HG03439 (cell line): ENCODE measurements at regions not wholly inside any gene's neighbourhood (a gene's known extent, or its start where the extent isn't known, plus 50 kb on each side); places are given as distances from the start of the nearest gene placed in this dataset.

Source experiments
- ATAC-seq: cut with Tn5 transposase; IDR thresholded peaks from one replicate; pipeline ENCODE4 v1.9.1; 2021; ENCODE audit warnings: mild to moderate bottlenecking, moderate library complexity; ENCODE audit not compliant: unreplicated experiment

- ATAC-seq: no peak
These were observed 492.5 kb upstream of the TGFBR2 start for GRCh38 chr3:30113906-30114305.

- ATAC-seq: no peak
These were observed 491.5 kb upstream of the TGFBR2 start for GRCh38 chr3:30114918-30115317.

GRCh38 chr3:30122359-30122758, 484.0 kb upstream of the TGFBR2 start:
- ATAC-seq: no peak

DNA sequence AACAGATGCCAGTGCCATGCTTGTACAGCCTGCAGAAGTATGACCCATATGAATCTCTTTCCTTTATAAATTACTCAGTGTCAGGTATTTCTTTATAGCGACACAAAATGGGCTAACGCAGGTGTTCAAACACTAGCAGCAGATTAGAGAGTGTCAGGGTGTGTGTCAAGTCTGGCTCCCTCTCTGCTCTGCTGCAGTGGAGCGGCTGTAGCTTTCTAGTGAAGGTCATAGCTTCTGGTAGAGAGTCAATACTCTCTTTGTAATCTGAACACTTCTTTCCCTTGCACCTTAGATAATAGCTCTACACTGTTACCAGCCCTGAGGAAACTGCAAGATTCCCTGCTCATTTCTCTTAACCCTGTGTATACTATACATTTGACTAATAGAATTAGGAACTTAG, 483.2 kb upstream of the TGFBR2 start:
- no peak for ATAC-seq

- no peak for ATAC-seq
These were observed 482.6 kb upstream of the TGFBR2 start for GRCh38 chr3:30123755-30124154.

GRCh38 chr3:30124435-30125370, 481.7 kb upstream of the TGFBR2 start:
- ATAC-seq: no peak

DNA sequence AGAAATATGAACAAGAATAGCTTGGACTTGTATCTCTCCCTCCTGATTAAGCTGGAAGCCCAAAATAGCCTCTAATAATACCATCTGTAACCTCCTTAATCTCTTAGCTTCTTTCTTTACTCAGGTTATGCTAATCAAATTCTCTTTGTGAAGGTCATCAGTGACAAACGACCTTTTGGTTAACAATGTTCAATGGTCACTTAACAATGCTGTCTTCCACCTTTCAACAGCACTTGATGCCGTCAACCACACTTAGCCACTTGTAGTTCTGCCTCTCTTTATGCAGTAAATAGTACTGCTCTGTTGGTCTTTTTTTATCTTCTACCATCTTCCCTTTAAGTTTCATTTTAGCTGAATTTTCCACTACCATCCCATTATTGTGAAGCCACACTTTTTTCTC, 476.6 kb upstream of the TGFBR2 start:
- ATAC-seq: no peak

DNA sequence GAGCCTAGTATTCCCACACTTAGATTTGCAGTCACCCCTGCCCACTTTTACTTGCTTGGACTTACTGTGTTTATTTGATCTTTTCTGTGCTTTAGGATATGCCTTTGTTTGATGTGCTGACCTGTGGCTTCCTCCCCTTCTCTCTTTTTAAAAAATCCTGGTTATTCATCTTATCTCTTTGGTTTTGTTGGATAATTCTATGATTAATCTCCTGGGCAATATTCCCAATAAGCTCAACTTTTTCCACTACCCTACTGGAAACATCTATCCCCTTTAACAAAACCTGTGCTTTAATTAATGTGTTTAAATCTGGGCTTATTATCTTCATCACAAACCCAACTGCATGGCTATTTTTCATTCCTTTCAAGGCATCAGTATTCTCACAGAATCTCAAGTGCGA, 476.0 kb upstream of the TGFBR2 start:
- no peak for ATAC-seq

DNA sequence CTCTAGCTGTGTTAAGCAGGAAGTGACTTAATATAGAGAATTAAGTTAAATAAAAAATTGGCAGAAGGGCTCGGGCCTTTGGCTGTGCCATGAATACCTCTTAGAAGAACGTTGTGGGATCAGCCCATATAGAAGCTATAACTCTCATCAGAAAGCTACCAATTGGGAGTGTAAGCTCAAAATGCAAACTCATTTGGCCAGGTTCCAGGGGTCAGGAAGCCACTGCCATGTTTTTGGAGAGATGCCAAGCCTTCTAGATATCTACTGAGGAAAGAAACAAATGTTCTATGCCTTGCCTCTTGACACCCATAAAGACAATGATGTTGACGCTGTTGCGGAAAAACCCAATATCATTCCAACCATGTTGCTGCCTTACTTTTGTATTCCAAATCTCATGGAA, 475.2 kb upstream of the TGFBR2 start:
- ATAC-seq: no peak

GRCh38 chr3:30135190-30135589, 471.2 kb upstream of the TGFBR2 start:
- no peak for ATAC-seq

DNA sequence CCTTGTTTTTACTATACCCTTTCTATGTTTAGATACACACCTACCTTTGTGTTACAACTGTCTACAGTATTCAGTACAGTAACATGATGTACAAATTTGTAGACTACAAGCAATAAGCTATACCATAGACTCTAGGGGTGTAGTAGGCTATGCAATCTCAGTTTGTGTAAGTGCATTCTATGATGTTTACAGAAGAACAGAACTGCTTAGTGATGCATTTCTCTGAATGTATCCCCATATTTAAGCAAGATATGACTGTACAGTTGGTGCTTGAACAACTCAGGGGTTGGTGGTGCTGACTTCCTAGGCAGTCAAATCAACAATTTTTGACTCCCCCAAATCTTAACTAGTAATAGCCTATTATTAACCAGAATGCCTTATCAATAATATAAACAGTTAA, 467.1 kb upstream of the TGFBR2 start:
- no peak for ATAC-seq

GRCh38 chr3:30140356-30141075, 465.9 kb upstream of the TGFBR2 start:
- ATAC-seq: no peak

DNA sequence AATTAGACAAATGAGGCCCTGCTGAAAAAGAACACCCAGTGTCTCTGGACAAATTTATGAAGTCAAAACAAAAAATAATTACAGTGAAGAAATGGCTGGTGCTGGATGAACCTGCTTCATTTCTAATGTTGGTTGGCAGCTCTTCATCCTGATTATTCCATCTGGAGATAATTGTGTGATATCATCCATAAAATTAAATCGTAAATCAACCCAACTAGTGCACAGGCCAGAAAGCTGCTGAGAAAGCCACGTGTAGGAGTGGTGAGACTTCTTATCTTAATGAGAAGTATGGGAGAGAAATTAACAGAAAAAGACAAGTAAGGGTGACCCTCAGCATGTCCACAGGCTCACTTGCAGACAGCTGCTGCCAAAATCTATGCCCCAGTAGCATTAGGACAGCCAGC, 465.2 kb upstream of the TGFBR2 start:
- ATAC-seq: no peak

- ATAC-seq: no peak
These were observed 464.5 kb upstream of the TGFBR2 start for GRCh38 chr3:30141927-30142326.

DNA sequence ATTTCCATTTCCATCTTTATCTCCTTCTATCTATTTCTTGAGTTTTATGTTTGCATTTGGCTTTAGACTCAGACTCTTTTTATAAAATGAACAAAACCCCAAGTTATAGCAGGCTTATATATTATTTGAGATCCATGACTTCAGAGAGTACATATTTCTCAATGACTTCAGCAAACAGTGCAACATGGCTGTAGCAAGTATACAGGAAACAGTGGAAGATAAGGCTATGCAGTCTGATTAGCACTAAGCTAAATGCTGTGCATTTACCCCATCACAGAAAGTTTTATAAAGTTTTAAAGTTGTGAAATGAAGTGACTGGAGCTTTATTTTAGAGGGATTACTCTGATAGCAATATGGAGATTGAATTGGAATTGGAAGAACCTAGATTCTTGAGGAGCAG, 463.5 kb upstream of the TGFBR2 start:
- ATAC-seq: no peak

DNA sequence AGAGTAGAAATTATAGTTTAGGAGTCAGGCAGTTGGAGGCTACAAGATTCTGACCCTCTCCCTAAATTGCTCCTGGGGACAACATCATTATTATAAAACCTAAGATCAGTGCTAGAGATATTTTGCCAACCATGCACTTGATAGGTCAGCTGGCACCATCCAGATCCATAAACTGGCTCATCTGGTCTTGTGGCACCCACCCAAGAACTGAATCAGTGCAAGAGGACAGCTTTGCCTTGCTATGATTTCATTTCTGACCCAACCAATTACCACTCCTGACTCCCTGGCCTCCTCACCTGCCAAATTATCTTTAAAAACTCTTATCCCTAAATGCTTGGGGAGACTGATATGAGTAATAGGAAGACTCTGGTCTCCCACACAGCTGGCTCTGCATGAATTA, 461.1 kb upstream of the TGFBR2 start:
- no peak for ATAC-seq

- no peak for ATAC-seq
These were observed 459.4 kb upstream of the TGFBR2 start for GRCh38 chr3:30146978-30147377.

GRCh38 chr3:30154853-30155252, 451.5 kb upstream of the TGFBR2 start:
- no peak for ATAC-seq

DNA sequence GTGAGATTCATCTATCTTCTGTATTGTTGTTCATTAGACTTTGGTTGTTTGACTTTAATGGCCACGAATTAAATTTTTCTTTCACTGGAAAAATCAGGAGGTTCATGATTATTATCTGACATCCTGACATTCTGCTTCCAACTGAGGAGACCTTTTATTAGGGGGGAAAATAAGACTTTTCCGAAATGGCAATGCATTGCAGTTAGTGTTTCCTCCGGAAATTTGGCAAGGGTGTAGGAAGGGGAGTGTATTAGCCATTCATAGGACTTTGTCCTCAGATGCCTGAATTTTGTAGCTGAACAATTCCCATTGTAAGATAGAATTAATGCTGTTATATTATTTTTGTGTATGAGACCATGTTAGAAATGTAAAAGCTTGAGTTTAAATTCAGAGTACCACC, 450.6 kb upstream of the TGFBR2 start:
- ATAC-seq: no peak

DNA sequence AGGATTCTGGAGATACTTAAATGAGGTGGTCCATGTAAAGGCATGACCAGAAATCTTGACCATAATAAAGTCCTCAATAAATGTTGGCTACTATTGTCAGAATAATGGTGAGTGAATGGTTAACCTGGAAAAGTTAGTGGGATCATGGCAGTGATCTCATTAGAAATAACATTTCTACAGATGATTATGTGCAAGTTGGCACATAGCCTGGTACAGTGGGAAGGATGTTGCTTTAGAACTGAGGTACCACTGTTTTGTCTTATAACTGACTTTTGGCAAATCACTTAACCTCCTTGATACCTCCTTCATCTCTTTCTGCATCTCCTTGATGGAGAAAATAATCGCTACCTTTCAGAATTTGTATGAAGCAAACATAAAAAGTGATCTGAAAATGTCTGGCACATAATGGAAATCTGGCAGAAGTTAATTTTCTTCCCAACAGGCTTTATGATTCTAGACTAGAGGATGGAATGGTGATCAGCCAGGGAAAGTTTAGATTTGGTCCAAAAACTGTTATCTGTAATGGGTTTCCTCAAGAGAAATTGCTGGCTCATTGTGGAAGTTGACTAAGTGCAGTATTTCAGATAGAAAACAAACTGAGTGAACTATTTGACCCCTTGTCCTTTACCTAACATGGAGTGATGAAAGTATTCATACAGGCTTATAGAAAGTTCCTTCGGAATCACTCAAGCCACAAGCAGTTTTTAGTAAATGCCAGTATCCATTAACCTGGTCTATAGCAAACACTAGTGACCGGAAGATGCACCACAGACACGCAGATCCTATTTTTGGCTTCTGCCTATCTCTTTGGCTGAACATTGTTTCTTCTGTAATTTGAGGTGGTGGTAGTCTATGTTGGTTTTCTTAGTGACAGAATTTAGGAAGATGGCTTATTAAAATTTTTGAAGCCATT, 449.6 kb upstream of the TGFBR2 start:
- no peak for ATAC-seq

- no peak for ATAC-seq
These were observed 445.0 kb upstream of the TGFBR2 start for GRCh38 chr3:30161375-30161774.
